Putamen (tissue), 1 donor: ENCODE measurements at regions not wholly inside any gene's neighbourhood (a gene's known extent, or its start where the extent isn't known, plus 50 kb on each side); places are given as distances from the start of the nearest gene placed in this dataset.

Experiments
- DNase-seq: peaks from one replicate; pipeline ENCODE4 v3.0.0-alpha.2; 2016; ENCODE audit warnings: low spot score

- no peak for DNase-seq
Observed at GRCh38 chr16:87229230-87230188, 87.7 kb downstream of the C16orf95 start.

GRCh38 chr16:87230571-87230970, 86.6 kb downstream of the C16orf95 start:
- no peak for DNase-seq

GRCh38 chr16:87231295-87231694, 85.9 kb downstream of the C16orf95 start:
- DNase-seq, result no peak

- DNase-seq, result no peak
Observed at GRCh38 chr16:87231911-87232310, 85.3 kb downstream of the C16orf95 start.

DNA sequence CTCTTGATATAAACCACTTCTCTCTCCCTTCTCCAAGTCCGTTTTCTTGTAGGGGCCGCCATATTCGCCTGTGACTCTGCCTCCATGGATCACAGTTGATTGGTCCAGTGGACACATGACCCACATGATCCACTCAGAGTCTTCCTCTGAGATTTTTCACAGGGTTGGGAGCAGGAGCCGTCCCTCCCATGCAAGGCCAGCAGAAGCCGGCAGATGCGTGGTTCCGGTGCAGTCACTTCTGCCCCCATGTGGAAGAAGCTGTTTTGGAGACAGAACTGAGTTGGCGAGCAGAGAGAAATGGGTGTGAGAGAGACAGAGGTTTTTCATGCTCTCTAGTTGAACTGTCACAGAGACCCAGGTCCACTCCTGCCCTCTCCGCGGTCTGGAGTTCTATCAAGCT, 83.3 kb downstream of the C16orf95 start:
- no peak for DNase-seq

- DNase-seq, result no peak
Observed at GRCh38 chr16:87234601-87235000, 82.6 kb downstream of the C16orf95 start.

GRCh38 chr16:87235810-87236515, 81.2 kb downstream of the C16orf95 start:
- DNase-seq, result no peak

GRCh38 chr16:87236516-87237115, 80.6 kb downstream of the C16orf95 start:
- no peak for DNase-seq

DNA sequence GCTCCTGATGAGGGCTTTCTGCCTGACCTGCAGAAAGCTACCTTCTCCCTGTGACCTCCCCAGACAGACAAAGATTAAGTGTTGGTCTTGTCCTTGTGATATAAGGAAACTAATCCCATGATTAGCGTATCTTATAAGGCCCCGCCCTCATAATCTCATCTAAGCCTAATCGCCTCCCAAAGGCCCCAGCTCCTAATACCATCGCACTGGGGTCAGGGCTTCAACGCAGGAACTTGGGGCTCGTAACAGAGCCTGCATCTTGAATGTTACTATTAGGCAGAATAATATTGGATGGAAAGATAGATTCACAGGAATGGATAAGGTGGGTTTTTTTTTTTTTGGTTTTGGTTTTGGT, 78.9 kb downstream of the C16orf95 start:
- DNase-seq, result no peak

- DNase-seq, result no peak
Observed at GRCh38 chr16:87239545-87239944, 77.6 kb downstream of the C16orf95 start.

DNA sequence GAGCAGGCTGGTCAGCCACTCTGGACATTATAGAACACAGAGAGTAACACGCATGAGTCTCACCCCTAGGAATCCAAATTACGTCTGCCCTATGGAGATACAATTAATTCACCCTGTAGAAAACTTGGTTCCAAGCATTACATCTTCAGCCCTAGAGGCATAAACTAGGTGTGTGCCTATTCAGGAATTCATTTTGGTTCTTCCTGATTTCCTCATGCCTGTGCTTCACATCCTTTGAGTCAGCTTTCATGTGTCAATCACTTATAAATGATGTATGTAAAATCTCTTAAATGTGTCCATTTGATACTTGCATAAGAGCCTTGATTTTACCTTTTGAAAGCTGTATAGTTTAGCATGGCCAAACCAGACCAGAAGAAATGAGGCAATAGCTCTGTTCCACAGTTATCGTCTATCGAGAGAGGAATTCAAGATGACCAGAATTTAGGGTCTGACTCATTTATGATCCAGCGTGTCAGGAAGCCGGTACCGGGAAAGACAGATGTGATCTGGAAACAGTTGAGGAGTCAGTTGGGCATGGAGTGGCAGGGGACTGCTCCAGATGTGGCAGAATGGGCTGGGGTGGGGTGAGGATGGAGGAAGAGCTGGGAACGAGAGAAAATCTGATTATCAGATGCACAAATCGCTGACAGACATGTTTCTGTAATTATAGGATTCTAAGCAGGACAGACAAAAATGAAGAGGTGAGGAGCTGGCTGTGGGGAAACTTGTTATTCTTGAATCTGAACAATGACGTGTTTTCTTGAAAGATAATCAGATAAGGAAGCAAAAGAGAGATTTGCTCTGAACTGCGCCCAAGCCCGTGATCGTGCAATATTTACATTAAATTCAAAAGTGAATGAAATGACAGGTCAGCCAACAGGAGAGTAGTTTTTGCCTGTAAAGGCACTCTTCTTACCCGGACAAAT, 76.7 kb downstream of the C16orf95 start:
- no peak for DNase-seq

GRCh38 chr16:87241137-87241771, 75.9 kb downstream of the C16orf95 start:
- no peak for DNase-seq

DNA sequence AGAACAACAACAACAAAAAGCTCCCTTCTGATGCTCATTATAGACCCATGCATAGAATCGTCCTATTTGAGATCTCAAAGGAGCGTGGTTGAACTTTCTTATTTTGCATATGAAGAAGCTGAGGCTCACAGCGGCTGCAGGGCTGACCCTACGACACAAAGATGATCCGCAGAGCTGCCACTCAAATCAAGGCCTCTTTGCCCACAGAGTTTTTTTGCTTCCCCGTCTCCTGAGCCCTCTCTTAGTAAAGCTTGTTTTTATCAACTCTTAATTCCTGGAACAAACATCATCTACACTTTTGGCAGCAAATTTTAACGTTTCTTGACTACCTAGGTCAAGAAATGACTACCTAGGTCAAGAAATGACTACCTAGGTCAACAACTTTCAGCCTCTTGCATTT, 73.7 kb downstream of the C16orf95 start:
- DNase-seq, result no peak

GRCh38 chr16:87244636-87245197, 72.5 kb downstream of the C16orf95 start:
- no peak for DNase-seq

- DNase-seq, result no peak
Observed at GRCh38 chr16:87245511-87245910, 71.7 kb downstream of the C16orf95 start.

DNA sequence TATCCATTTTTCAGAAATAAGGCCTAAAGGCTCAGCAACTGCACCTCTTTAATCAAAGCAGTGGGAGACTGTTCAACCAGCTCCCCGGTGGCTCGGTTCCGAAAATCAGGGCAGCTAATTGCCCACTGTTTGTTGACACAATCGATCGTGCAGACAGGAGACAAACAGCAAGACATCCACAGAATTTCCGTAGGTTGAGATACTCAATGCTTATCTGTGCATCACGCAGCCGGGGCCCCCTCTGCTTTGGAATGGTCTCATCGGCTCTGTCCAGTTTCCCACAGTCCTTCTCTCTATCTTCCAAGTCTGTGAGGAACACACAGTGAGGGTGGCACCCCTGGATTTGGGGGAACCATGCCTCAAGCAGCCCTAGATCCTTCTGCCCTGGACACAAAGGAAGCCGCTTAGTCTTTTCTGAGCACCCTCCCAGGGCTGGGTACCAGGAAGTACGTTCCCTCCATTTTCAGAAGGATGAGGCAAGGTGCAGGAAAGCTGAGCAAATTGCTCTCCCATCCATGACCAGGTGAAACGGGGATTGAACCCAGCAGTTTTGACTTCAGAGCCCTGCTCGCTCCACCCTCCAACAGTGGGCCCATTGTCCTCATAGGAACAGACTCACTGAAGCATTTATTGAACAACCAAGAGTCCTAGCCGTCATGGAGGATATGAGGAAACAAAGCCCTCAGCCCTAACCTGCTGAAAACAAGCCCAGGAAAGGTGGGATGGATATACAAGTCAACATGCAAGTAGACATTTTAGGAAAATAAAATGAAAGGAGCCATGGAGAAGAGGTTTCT, 70.7 kb downstream of the C16orf95 start:
- no peak for DNase-seq

DNA sequence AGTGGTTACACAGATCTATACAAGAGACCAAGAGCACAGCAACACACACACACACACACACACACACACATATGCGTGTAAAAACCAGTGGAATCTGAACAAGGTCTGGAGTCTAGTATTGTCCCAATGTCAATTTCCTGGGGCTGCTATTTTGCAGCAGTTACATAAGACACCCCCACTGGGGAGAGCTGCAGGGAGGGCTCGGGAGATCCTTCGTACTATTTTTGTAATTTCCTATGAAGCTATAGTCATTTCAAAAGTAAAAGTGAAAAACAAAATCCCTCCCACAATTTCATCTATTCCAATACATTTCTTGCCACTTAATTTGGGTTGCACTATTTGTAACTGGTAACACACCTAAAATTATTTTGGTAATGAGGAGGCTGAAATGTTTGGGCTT, 68.5 kb downstream of the C16orf95 start:
- peak; percentile 43 for DNase-seq

DNA sequence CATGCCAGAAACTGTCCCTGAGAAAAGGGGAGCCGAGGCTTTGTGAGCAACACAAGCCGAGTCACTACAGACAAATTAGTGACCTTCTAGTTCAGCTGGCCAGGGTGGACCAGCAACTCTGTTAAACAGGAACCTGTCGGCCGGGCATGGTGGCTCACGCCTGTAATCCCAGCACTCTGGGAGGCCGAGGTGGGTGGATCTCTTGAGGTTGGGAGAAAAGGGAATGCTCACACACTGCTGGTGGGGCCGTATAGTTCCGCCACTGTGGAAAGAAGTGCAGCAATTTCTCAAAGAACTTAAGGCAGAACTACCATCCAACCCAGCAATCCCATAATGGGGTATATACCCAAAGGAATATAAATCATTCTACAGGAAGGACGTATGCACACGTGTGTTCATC, 67.8 kb downstream of the C16orf95 start:
- no peak for DNase-seq

GRCh38 chr16:87250431-87250960, 66.7 kb downstream of the C16orf95 start:
- no peak for DNase-seq
